Spinal cord (tissue), 9 donors: ENCODE measurements at regions not wholly inside any gene's neighbourhood (a gene's known extent, or its start where the extent isn't known, plus 50 kb on each side); places are given as distances from the start of the nearest gene placed in this dataset.
"Not testable (repeated sequence)": the region's sequence is repeated elsewhere in the genome, so short reads cannot be mapped to it uniquely, and the experiment has no call there.

Experiments
- DNase-seq, 6 donors: peaks; one replicate each; pipeline versions ENCODE4 v3.0.0 to v3.0.0-alpha.2; 2013 to 2015; ENCODE audit warnings: low spot score in 6 of 6, low read depth in 4 of 6
- H3K27ac ChIP-seq: one replicate; pipeline ENCODE4 v1.5.1; 2013; ENCODE audit warnings: low read depth, low read length, control low read depth
- H3K27me3 ChIP-seq: one replicate; pipeline ENCODE4 v1.6.1; 2013; ENCODE audit warnings: low read length; ENCODE audit not compliant: control insufficient read depth, insufficient read depth
- H3K36me3 ChIP-seq: one replicate; pipeline ENCODE4 v1.6.1; 2013; ENCODE audit warnings: low read length; ENCODE audit not compliant: control insufficient read depth, insufficient read depth
- H3K4me1 ChIP-seq: one replicate; pipeline ENCODE4 v1.6.1; 2013; ENCODE audit warnings: low read length; ENCODE audit not compliant: control insufficient read depth, insufficient read depth
- H3K4me3 ChIP-seq: one replicate; pipeline ENCODE4 v1.5.1; 2013; ENCODE audit warnings: low read depth, low read length, control low read depth
- H3K9me3 ChIP-seq: one replicate; pipeline ENCODE4 v1.6.1; 2013; ENCODE audit warnings: low read length; ENCODE audit not compliant: control insufficient read depth, insufficient read depth
- WGBS: methylation state at CpG from one replicate; pipeline ENCODE4 v1.1.5; 2013; ENCODE audit warnings: missing lambda C conversion rate; ENCODE audit not compliant: insufficient coverage; 5-methylcytosine and 5-hydroxymethylcytosine counted together
- donor health status: healthy.

DNA sequence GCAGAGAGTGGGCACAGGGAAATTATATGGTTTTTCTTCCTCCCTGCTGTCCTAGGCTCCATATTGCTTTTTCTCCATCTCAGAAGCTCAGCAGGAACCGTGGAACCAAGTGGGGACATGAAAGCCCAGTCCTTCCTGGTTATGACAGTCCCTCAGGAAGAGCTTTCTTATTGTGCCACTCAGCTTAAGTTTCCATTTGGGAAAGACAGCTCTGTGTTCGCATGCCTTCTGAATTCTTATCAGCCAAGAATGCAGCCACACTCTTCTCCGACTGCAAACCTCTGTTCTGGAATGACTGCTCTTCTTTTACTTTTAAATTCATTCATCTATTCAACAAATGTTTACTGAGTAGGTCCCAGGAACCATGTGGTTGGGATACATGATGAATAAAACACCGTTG, 58.0 kb upstream of the PPARGC1A start:
- H3K4me3 ChIP-seq: no peak overlapping the region
- no peak overlapping the region for H3K27ac ChIP-seq
- peaks cover 3% of the 10 kb centered on the region for H3K4me1 ChIP-seq
- no peak for DNase-seq
- WGBS: 83% methylated on average over 3 of the region's 4 CpGs
- no peaks in the 10 kb centered on the region for H3K27me3 ChIP-seq
- no peaks in the 10 kb centered on the region for H3K9me3 ChIP-seq
- H3K36me3 ChIP-seq: no peaks in the 10 kb centered on the region

DNA sequence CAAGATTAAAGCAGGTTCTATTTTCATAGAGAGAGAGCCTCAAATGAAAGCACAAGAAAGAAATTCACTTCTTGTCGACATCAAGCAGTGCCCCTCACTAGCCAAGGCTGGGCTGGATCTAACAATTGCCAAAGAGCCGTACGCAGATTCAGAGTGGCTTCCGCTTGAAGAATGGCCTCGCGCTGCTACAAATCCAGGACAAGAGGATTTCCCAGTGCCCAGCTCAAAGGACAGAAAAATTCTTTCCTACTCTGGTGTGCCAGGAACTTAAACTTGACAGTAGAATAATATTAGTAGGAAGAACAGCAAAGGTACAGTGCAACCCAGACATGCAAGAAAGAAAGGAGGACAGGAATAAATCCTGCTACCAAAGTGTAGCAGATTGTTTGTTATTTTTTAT, 56.5 kb upstream of the PPARGC1A start:
- Histone ChIP-seq H3K4me1 (peaks cover 3% of the 10 kb centered on the region), H3K36me3 (no peaks in the 10 kb centered on the region), H3K4me3 (no peak overlapping the region), H3K27ac (no peak overlapping the region), H3K27me3 (no peaks in the 10 kb centered on the region), H3K9me3 (no peaks in the 10 kb centered on the region)
- WGBS: 52% methylated on average over 6 of the region's 6 CpGs
- peak in 2 of 6 donors; percentile 43 to 57 for DNase-seq

DNA sequence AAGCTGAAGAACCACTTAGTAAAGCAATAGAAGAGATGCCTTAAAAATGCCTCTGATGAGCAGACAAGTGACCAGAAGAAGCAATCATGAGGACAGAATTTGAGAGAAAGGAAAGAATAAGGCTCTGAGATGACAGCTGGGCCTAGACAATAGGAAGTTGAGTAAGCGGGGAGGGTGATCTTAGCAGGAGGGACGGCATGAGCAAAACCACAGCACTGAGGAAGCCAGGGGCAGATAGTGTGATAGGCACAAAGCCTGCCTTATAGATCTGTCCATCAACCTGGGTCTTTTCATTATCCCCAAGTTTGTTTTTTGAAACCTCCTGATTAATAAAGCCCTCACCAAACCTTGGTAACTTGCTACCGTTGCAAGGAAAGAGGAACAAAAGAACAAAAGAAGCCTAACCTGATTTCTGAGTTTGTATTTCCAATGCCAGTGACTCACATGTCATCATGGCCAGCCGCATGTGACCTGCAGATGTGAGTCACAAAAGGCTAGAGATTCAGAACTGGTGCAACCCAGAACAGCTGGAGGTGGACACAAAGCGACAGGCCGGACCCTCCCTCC, 55.7 kb upstream of the PPARGC1A start:
- Histone ChIP-seq H3K9me3 (no peaks in the 10 kb centered on the region), H3K27me3 (no peaks in the 10 kb centered on the region), H3K4me1 (peaks cover 3% of the 10 kb centered on the region), H3K27ac (no peak overlapping the region), H3K4me3 (no peak overlapping the region), H3K36me3 (no peaks in the 10 kb centered on the region)
- no peak for DNase-seq
- WGBS: 72% methylated on average over 3 of the region's 6 CpGs

DNA sequence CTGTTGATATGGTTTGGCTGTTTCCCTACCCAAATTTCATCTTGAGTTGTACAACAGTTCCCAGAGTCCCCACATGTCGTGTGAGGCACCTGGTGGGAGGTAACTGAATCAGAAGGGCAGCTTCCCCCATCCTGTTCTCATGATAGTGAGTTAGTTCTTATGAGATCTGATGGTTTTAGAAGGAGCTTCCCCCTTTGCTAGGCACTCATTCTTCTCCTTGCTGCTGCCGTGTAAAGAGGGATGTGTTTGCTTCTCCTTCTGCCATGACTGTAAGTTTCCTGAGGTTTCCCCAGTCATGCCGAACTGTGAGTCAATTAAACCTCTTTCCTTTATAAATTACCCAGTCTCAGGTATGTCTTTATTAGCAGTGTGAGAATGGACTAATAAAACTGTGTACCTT, 54.7 kb upstream of the PPARGC1A start:
- H3K9me3 ChIP-seq, DNase-seq, H3K27me3 ChIP-seq, H3K27ac ChIP-seq, H3K4me3 ChIP-seq, H3K36me3 ChIP-seq, H3K4me1 ChIP-seq: not testable (repeated sequence)
- WGBS: no CpG with 5 or more reads among the region's 3 CpGs

DNA sequence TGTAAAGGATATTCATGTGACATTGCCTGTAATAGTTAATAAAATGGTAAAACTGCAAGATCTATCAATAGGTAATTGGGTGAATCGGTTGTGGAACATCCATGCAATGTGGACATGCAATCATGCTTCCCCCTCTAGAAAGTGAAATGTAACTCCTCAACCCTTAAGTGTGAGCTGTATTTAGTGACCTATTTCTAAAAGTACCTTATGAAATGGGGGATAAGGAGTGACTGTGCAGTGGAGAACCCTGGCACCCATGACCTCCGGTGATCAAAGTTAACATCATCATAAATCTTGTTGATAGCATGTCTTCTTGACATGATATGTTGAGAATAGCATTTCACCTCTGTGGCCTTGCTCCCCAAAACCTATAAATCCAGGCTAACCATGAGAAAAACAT, 53.6 kb upstream of the PPARGC1A start:
- Histone ChIP-seq H3K4me1 (peaks cover 3% of the 10 kb centered on the region), H3K27me3 (no peaks in the 10 kb centered on the region), H3K4me3 (no peak overlapping the region), H3K27ac (no peak overlapping the region), H3K36me3 (no peaks in the 10 kb centered on the region), H3K9me3 (no peaks in the 10 kb centered on the region)
- WGBS: no CpG with 5 or more reads among the region's 2 CpGs
- DNase-seq: no peak

DNA sequence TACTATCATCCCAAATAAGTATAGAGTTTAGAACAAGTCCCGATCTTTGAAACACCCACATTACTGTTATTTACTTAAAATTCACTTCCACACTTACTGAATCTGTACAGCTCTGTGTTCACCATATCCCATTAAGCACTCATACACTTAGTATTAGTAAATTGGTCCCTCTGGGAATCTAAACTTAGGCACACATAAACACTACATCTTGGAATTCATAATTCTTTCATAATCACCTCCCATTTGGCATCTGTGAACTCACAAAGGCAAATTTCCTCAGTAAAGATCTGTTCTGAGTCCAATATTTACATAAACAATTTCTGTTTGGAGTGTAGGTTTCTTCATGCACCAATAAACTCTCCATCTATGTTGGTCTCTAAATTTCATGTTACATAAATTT, 52.6 kb upstream of the PPARGC1A start:
- WGBS: no CpG with 5 or more reads among the region's 1 CpG
- no peak overlapping the region for H3K27ac ChIP-seq

More for the DNA sequence above, 52.6 kb upstream of the PPARGC1A start:
- Histone ChIP-seq H3K4me1 (peaks cover 3% of the 10 kb centered on the region), H3K9me3 (no peaks in the 10 kb centered on the region), H3K27me3 (no peaks in the 10 kb centered on the region), H3K36me3 (no peaks in the 10 kb centered on the region), H3K4me3 (no peak overlapping the region)
- no peak for DNase-seq
